Mucosa of gallbladder (tissue), 1 donor: ENCODE measurements at regions not wholly inside any gene's neighbourhood (a gene's known extent, or its start where the extent isn't known, plus 50 kb on each side); places are given as distances from the start of the nearest gene placed in this dataset.
"Not testable (repeated sequence)": the region's sequence is repeated elsewhere in the genome, so short reads cannot be mapped to it uniquely, and the experiment has no call there.

Experiments
- DNase-seq: peaks from one replicate; pipeline ENCODE4 v3.0.0-alpha.2; 2020; ENCODE audit warnings: low spot score
- donor health status: DM: no; HTN: no; CAD: no.

DNA sequence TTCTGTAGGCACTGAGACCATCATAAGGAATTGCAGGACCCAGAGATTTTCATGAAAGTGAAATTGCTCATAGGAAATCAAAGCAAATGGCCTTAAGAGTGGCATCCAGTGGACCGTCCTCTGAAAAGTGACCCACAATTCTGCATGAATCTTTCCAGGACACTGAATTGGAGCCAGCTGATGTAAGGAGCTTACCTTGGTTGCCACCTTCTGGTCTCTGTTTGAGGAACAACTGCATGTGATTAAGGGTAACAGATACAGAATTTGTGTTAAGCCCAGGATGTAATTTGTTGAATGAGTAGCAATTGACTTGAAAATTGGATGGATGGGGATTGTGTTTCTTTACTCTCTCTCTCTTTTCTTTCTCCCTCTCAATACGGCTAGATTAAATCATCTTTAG lies 49.9 kb upstream of the GAS1 start:
- no peak for DNase-seq

DNA sequence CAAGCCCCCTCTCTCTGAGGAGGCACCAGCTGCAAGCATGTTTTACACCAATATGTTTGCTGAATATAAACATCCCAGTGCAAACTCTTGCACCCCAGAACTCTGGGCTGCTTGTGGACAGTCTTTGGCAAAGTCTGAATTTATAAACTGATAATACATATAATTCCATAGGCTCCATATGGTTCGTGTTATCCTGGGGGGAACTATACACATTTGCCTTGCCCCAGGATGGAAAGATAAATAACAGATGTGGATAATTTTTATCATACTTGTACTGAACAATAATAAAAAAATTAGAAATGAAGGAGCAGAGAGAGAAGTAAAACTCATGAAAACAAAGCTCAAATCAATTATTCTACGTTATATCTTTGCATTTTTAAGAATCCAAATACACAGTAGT lies 50.6 kb upstream of the GAS1 start:
- no peak for DNase-seq

DNA sequence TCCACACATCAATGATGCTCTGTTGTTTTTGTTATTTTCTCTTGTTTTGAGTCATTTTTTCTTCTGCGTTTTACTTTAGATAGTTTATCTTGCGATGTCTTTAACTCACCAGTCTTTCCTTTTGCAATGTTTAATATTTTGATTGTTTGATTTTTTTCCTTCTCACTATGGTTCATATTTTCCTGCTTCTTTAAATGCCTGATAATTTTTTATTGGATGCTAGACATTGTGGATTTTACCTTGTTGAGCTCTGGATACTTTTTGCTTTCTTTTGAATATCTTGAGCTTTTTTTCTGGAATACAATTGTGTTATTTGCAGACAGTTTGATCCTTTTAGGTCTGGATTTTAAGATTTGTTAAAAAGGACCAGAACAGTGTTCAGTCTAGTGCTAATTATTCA lies 55.2 kb upstream of the GAS1 start:
- no peak for DNase-seq

DNA sequence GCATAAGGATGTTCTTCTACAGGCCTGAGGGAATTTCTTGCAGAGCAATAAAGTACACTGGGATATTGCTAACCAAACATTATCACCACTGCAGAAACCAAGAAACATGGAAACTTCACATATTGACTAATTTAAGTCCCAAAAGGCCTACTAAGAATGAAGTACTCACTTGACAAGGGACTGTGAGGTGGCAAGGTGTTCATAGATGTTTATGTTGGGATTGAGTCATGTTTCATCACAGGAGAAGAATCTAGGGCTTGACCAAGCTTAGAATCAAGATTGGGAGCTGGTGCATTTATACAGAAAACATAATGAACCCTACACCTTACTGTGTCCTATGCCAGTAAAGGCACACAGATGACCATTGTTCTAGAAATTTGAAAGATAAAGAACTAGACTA lies 56.7 kb upstream of the GAS1 start:
- DNase-seq, result no peak

DNA sequence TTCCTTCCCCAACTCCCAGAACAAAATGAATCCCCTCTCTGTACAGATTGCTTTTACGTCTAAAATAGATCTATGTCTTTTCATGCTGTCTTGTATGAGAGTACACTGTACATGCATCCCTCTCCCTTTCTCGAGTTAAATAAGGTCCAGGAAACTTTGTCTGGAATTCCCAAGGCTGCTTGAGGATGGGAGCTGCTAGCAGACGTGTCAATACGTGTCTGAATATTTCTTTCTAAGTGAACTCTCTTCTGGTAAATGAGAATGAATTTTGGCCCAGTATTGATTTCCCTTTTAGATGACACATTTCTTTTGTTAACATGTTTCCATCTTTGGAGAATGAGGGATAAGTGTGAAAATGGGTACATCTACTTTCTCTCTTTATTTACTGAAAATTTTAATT lies 59.6 kb upstream of the GAS1 start:
- DNase-seq, result no peak

DNA sequence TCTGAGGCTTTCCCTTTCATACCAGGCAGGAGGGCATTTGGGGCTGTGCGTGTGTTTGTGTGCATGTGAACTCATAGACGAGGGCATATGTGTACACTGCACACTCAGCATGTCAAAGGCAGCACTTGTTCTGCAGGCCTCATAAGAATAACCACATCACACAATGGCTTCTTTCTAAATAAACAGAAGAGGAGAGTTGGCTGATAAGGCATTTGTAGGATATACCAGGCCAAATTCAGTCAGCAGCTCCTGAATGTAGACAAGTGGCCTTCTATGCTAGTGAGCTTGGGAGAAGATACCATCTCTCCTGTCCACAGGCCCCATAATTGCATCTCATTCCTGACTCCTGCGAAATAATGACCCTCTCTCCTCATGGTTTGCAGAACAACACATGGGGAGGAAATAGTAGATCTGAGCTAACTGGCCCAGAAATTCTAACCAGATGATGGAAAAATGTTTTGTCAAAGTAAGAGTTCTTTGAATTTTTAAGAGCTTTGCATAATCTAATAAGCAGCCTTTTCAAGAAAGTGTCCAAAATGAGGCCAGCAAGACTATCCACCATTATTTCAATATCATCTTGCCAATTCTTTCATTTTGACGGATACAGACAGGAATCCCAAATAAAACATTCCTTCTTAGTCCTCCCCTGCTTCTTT lies 60.5 kb upstream of the GAS1 start:
- DNase-seq, result no peak

DNA sequence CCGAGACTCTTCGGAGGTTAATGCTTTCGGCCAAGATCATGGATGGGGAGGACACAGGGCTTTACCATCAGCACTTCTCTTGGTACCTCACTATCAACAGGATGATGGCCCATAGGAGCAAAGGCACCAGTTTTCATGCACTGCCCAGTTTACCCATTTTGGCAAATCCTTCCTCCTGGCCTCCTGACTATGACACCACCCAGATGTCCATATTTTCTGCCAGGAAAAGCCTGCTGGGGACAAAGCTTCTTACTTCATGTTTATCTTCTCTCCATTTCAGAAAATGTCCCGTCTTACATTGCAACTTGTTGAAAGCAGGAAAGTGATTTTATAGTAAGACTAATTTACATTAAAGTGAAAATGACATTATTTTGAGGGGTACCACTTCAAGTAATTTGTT lies 61.4 kb upstream of the GAS1 start:
- no peak for DNase-seq

DNA sequence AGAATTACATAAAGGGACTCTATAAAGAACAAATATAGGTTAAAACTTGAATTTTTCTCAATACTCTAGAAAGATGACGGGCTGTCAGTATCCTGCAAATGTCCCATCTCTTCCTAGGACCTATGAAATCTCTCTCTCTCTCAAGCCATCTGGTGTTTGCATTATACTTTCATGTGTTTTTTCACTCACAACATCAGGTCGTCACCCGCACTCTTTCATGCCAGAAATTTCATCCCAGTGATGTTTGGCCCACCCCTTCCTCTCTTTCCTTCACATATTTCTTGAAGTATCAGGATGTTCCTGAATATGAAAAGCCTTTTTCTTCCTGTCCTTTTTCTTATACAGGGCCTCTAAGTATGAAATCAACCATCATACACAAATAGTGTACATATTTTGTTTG lies 63.3 kb upstream of the GAS1 start:
- DNase-seq, result no peak

DNA sequence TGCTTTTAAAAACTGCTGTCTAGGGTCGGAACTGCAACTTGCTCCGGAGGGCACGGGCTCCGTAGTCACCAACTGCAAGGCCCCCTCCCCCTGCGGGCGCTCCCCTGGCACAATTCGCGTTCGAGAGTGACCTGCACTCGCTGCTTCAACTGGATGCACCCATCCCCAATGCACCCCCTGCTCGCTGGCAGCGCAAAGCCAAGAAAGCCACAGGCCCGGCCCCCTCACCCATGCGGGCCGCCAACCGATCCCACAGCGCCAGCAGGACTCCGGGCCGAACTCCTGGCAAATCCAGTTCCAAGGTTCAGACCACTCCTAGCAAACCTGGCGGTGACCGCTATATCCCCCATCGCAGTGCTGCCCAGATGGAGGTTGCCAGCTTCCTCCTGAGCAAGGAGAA lies 64.2 kb upstream of the GAS1 start:
- DNase-seq, result no peak

DNA sequence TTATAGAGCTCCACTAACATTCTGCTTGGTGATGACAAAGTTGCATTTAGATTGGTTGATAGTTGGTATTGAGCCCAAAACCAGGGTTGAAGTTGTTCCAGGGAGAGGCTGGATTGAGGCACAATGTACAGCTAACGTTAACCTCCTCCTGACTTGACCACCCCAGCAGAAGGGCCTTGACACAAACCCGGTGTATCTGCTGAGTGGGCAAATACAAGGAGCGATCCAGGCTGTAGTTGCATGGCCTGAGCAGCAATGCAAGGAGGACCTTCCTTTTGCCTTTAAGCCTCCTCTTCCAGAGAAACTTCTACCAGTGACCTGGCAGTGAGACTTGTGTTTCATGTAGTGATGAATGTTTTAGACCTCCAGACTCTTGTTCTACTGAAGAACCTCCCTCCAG lies 66.2 kb upstream of the GAS1 start:
- DNase-seq, result no peak

DNA sequence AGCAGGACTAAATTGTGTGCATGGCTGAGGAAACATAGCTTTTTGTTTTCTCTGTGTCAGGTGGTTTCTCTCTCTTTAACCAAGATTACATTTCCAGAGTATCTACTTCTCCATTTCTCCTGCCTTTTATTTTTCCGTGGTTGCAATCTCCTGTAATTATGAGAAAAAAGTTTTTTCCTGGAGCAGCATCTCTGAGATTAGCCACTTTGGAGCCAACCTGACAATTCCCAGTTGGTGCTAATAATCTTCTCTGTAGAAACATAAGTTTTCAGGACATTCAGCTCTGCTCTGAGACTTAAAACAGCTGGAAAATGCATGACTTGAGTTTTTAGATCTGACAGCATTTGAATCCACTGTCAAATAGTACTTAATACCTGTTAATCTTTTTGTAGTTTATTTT lies 67.1 kb upstream of the GAS1 start:
- DNase-seq, result no peak

DNA sequence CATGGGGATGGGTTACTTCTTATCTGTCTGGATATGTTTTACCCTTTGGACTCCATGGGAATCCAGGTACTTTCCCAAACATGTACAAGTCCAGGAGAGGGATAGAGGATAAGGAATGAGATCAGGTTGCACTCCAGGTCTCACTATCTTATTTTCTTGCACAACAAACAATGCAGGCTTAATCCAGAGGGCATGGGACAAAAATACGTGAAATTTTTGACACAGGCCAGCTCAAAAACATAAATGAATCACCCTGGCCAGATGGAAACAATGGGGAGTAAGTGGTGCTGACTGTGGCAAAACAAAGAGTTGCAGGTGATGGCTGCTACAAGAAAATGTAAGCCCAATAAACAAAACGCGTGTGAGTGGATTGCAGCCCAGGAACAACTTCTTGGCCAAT lies 69.4 kb upstream of the GAS1 start:
- no peak for DNase-seq

DNA sequence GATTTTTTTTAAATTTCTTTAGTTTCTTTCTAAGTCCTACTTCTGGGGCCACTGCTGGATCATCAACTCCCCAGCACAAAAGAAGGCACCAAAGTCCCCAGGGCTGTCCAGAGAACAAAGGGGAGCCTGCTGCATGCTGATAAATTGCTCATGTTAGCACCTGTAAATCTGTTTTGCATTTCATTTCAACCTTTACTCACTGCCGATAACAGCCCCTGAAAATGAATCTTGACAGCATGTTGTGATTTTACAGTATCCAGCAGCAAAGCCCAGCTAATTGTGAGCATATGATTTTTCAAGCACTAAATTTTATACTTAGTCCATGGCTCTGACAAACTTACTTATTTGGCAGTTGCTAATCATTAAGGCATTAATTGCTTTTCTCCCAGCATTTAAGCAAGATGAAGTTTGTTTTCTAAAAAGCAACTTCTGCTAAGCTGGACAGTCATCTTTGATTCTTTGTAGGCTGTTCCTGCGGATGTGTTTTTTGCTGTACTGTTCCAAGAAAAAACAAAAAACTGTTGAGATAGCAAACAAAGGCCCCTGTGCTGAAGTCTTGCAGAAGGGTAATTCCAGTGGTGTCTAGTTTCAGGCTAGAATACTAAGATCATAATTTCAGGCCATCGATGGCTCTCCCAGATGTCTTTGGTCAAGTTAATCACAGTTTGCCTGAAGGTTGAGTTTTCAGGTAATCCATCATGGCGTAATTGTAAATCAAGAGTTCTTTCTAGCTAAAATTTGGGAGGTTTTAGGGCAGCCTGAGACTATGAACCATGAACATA lies 73.1 kb upstream of the GAS1 start:
- DNase-seq, result no peak

DNA sequence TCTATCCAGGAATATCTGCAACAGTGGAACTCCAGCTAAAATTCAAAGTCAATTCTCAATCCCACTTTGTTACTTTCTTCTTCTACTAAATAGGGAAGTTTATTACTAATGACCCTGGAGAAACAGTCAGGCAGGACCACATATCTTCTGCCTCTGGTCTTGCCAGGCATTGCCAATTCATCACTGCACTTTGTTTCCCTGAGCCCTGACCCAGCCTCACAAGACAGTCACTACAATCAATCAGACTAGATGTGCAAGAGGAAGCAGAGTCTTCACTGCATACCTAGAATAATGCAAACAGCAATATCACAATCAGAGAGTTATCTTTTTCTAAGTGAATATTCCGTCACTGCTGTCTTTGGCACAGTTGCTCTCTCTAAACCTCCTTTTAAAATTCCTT lies 74.9 kb upstream of the GAS1 start:
- no peak for DNase-seq

DNA sequence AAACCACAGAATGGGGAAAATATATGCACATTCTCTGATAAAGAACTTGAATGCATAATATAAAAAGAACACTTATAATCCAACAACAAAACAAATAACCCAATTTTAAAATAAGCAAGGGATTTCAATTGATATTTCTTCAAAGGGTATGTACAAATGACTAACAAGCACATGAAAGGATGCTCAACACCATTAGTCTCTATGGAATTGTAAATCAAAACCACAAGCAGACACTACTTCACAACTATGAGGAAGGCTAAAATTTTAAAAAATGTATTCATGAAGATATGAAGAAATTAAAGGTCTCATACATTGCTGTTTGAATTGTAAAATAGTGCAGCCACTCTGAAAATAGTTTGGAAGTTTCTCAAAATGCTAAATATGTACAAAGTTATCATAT lies 78.9 kb upstream of the GAS1 start:
- no peak for DNase-seq

DNA sequence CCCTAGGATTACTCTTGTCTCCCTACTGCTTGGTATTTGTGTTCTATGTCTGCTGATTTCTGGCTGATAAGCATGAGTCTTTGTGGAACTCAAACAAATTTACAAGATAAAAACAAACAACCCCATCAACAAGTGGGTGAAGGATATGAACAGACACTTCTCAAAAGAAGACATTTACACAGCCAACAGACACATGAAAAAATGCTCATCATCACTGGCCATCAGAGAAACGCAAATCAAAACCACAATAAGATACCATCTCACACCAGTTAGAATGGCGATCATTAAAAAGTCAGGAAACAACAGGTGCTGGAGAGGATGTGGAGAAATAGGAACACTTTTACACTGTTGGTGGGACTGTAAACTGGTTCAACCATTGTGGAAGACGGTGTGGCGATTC lies 81.5 kb upstream of the GAS1 start:
- not testable (repeated sequence) for DNase-seq

DNA sequence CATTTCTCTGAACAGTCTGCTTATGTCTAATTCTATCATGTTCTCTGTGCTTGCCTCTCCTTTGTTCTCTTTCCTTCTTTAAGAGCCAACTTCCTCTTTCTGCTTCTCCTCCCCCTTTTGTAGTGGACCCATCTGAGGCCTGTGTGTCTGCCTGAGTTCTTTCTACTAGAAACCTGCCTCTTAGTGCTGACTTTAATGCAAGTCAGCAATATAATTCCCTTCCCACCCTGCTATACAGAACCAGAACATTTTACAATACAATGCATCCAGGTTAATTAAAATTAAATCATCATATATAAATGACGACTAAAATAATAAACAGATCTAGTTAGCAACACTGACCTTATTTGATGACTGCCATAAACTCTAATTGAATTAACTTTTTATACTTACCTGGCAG lies 82.6 kb upstream of the GAS1 start:
- DNase-seq, result no peak

DNA sequence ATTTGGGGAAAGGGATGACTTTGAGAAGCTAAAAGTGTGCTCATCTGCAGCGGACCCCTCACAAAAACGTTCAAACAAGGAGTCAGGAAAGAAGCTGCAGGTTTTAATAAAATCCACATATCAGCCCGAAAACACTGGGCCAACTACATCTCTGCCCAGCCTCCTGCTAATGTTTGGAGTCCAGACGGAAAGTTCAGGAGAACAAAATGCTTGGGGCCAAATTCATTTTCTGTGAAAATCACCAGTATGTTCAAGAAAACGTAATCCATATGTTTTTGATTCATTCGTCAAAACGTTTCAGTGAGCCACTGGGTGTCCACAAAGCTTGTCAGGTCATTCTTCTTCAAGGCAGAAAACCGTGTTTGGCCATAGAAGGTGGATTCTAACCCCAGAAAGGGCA lies 87.5 kb upstream of the GAS1 start:
- DNase-seq, result no peak

DNA sequence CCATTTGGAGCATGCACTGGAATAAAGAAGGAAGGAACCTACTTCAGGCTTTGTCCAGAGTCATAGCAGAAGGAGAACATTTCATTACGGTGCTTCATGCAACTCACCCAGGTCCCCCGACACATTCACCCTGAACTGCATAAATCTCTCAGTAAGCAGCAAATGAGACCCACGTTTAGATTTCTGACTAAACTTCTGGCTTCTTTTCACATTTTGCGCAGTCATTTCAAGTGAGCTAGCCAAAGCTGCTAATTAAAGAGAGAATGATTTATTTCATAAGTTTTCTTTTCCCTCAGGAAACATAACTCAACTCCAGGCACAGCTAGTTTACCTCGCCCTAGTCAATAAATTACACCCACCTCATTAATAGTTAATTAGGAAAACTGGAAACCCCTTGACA lies 88.6 kb upstream of the GAS1 start:
- no peak for DNase-seq

DNA sequence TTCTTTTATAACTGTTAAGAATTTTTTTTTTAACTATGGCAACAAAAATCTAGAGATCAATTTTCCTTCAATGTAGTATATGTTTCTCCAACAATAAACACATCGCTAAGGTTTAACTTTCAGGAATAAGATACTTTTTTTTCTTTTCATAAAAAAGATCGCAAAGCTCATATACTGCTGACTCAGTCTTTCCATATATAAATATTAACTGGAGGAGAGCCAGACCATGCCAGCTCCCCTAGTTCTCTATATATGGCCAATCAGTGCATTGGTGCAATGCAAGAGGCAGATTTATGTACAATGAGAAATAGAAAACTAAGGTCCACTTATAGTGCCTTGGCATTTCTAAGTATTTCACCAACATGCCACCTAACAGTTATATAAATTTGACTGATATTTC lies 89.2 kb upstream of the GAS1 start:
- no peak for DNase-seq

DNA sequence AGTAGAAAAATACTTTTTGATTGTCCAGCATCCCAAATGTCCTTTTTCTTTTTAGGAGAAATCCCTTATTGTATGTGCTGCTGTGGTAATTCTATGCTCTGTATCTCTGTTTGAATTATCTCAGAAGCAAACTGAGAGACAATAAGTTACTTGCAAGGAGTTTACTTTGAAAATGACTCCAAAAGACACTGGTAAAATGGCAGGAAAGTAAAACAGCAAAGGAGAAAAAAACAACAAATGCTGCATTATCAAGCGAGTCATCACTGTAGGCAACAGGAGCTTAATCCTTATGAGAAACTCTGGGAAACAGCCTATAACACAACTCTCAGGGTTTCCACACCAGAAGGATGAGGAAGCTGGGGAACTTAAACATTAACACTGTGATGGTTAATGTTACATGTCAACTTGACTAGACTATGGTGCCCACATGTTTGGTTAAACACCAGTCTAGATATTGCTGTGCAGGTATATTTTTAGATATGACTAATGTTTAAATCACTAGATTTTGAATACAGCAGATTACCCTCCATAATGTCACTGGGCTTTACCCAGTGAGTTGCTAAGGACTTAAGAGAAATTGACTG lies 92.6 kb upstream of the GAS1 start:
- no peak for DNase-seq

DNA sequence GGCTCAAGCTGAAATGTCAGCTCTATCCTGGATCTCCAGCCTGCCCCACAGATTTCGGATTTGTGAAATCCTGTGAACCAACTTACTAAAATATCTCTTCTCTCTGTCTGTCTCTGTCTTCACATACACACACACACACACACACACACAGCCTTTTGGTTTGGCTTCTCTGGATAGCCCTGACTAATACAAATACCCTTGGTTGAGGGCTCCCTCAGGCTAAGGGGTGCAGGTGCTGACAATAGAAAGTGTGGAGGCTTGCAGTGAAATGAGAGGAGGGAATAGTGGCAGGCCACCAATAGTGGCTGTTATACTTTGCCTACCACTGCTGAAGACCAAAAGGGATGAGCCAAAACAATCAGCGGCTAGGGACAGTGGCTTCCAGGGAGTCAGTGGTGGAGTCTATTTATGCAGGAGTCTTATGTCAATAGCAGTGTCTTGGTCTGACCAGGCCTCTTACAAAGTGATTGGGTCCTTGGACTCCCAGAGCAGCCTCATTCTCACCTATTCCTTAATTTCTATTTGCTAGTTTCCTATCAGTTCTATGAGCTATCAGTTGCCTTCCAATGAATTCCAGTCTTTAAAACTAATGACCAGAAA lies 93.2 kb upstream of the GAS1 start:
- no peak for DNase-seq
